PC-3 (cell line): ENCODE measurements at regions not wholly inside any gene's neighbourhood (a gene's known extent, or its start where the extent isn't known, plus 50 kb on each side); places are given as distances from the start of the nearest gene placed in this dataset.

Source experiments
- CTCF ChIP-seq: fragments of 300-600 bp; sonication (generic); conservative IDR thresholded peaks from 2 replicates; pipeline ENCODE4 v1.5.1; 2017; ENCODE audit warnings: antibody characterized with exemption, low read depth, mild to moderate bottlenecking, low read length
- EZH2 ChIP-seq: fragments of 300-600 bp; sonication (generic); IDR thresholded peaks from one replicate; pipeline ENCODE4 v1.6.1; 2017; ENCODE audit warnings: antibody characterized with exemption, mild to moderate bottlenecking, low read length; ENCODE audit not compliant: unreplicated experiment
- EZH2phosphoT487 ChIP-seq: fragments of 300-600 bp; sonication (generic); IDR thresholded peaks from 2 replicates; pipeline ENCODE4 v1.6.1; 2018; ENCODE audit warnings: mild to moderate bottlenecking, antibody characterized with exemption, low read length, borderline replicate concordance

GRCh38 chr20:11057624-11058023 is 383.8 kb upstream of the JAG1 start:
- TF ChIP-seq CTCF: no peak
- no peak for TF ChIP-seq EZH2
- no peak for TF ChIP-seq EZH2phosphoT487
